Occipital lobe (tissue), 1 donor: ENCODE measurements at regions not wholly inside any gene's neighbourhood (a gene's known extent, or its start where the extent isn't known, plus 50 kb on each side); places are given as distances from the start of the nearest gene placed in this dataset.
"Not testable (repeated sequence)": the region's sequence is repeated elsewhere in the genome, so short reads cannot be mapped to it uniquely, and the experiment has no call there.

Source experiments
- DNase-seq: peaks from one replicate; lab custom pipeline; 2025; lab: John Stamatoyannopoulos, UW

DNA sequence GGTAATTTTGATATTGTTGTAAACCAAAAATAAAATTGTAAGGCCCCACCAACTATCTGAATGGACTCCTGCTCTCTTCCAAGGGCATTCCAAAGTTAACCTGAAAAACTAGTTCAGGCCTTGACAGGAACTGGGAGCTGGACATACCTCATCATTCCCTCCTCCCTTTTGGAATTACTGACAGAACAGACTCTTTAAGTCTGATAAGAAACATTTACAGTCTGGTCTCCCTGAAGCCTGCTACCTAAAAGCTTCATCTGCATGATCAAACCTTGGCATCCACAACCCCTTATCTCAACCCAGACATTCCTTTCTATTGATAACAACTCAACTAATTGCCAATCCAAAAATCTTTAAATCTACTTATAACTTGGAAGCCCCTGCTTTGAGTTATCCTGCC, 123.8 kb downstream of the TLR5 start:
- DNase-seq, result no peak

DNA sequence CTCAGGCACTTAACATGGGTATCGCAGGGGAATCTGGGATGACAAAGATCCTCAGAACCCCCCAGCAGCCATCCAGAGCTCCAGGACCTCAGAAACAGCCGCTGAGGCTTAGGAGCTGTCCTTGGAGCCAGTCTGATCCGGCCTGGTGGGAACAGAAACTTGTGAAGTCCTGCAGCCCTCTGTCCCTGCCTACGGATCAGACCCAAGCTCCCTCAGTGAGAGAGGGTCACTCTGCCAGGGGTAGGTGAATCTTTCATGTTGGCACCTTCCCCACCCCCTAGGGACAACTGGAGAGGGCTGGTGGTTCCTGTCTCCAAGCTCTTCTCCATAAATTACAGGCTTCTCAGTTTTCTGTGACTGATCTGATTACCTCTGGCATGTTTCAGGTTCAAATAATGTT, 122.3 kb downstream of the TLR5 start:
- no peak for DNase-seq

DNA sequence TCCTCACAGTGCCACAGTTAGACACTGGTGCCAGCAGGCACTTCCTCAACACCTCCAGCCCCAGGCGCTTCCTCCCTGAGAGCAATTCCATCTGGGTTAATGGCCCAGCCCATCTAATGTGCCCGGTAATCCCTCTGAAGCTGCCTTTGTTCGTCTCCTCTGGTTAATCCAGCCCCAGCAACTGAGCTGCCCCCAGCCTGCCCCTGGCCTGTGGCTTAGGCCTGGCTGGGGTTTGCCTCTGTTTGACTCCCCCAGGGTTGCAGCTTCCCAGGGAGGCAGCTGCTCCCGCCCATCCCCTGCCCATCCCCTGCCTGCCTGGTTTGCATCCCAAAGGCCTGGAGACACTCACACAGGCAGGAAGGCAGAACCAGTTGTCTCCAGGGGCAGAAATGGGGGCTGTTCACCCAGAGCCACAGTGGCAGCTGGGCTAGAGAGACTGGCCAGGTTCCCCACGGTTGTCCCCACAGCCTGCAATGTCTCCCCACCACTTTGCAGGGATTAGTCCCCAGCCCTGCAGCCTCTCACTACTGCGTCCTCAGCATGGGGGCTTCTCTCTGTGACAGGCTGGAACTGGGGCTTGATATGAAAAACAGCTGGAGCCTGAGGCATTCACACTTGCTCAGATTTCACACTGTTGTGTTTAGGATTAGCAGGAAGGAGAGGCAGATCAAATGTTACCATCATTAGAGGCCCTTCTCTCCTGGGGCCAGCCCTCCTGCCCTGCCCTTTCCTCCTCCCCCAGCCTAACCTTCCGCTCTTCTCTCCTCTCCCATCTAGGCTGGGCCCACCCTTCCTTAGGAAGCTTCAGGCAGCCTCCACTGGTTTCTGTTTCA, 120.2 kb downstream of the TLR5 start:
- DNase-seq, result no peak

DNA sequence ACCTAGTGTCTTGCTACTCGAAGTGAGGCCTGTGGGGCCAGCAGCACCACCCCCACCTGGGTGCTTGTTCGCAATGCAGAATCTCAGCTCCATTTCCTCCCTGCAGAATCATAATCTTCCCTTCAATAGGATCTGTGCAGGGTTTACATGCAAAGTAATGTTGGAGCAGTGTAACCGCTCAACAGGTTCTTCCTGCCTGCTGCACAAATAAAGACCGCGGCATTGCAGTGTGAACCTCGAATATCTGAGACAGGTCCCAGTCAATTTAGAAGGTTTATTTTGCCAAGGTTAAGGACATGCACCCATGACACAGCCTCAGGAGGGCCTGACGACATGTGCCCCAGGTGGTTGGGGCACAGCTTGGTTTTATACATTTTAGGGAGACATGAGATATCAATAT, 119.2 kb downstream of the TLR5 start:
- no peak for DNase-seq

DNA sequence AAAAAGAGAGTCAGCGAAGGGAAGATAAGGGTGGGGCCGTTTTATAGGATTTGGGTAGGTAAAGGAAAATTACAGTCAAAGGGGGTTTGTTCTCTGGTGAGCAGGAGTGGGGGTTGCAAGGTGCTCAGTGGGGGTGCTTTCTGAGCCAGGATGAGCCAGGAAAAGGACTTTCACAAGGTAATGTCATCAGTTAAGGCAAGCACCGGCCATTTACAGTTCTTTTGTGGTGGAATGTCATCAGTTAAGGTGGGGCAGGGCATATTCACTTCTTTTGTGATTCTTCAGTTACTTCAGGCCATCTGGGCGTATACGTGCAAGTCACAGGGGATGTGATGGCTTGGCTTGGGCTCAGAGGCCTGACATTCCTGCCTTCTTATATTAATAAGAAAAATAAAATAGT, 118.6 kb downstream of the TLR5 start:
- not testable (repeated sequence) for DNase-seq

DNA sequence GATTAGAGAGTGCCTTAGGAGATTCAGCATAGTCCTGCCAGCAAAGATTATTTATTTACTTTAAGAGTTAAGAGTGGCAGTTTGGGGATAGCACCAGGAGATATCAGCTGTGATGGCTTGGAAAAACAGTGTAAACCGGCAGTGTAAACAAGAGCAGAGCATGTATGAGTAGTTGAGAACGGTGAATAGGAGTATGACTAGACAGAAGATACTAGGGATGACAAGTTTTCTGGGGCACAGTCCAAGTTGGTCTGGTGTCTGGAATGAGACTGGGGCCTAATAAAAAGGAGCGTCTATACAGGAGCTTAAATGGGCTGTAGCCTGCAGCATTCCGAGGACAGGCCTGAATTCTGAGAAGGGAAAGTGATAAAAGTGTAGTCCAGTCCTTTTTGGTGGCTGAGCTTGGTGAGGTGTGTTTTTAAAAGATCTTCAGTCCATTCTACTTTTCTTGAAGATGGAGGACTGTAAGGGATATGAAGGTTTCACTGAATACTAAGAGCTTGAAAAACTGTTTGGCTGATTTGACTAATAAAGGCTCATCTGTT, 117.8 kb downstream of the TLR5 start:
- DNase-seq, result not testable (repeated sequence)

DNA sequence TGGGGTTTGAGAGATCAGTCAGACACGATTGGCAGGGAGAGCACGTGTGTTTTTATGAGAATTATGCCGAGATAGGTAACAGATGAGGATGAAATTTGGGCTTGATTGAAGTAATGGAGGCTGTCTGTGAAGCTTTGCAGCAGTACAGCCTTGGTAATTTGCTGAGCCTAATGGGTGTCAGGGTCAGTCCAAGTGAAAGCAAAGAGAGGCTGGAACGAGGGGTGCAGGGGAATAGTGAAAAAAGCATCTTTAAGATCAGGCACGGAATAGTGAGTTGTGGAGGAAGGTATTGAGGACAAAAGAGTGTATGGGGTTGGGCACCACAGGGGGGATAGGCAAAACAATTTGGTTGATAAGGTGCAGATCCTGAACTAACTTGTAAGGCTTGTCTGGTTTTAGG, 116.4 kb downstream of the TLR5 start:
- DNase-seq, result not testable (repeated sequence)

DNA sequence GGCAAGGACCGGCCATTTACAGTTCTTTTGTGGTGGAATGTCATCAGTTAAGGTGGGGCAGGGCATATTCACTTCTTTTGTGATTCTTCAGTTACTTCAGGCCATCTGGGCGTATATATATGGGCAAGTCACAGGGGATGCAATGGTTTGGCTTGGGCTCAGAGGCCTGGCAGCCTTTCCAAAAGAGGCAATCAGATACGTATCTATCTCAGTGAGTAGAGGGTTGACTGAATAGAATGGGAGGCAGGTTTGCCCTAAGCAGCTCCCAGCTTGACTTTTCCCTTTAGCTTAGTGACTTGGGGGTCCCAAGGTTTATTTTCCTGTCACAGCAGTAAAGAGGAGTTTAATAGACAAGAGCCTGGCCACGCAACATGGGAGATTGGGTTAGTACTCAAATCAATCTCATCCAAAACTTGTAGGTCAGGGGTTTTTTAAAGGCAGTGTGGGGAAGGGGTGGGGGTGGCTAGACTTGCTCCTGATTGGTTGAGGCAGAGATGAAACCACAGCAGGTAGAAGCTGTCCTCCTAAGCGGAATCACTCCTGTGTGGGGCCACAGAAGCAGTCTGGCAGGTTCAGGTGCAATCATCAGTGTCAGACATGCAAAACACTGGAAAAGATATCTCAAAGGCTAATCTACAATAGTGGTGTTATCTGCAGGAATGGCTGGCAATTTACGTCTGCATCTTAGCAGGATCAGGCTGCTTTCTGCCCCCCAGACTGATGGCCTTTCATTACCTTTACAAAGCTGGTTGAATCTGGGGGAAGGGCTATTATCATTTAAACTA, 112.9 kb downstream of the TLR5 start:
- DNase-seq, result no peak

DNA sequence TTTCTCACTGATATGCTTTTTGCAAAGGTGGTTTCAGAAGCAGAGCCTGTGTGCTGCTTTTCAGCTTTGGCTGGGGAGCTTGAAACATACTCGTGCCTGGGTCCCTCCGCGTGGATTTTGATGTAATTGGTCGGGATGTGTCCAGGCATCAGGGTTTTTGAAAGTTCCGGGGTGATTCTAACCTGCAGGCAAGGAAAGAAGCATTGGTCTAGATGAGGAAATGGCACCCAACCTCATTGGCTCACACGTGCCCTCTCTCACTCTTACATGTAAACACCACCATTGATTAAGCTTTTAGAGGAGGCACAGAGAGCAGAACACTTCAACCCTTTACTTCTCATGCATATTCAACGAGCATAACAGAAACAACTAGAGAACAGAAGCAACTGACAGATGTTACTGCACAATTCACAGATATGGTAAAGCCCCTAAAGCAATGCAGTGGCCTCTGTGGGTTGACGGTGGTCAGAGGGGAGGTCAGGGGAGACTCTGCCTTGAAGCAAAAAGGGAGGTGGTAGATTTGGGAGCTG, 112.1 kb downstream of the TLR5 start:
- no peak for DNase-seq

DNA sequence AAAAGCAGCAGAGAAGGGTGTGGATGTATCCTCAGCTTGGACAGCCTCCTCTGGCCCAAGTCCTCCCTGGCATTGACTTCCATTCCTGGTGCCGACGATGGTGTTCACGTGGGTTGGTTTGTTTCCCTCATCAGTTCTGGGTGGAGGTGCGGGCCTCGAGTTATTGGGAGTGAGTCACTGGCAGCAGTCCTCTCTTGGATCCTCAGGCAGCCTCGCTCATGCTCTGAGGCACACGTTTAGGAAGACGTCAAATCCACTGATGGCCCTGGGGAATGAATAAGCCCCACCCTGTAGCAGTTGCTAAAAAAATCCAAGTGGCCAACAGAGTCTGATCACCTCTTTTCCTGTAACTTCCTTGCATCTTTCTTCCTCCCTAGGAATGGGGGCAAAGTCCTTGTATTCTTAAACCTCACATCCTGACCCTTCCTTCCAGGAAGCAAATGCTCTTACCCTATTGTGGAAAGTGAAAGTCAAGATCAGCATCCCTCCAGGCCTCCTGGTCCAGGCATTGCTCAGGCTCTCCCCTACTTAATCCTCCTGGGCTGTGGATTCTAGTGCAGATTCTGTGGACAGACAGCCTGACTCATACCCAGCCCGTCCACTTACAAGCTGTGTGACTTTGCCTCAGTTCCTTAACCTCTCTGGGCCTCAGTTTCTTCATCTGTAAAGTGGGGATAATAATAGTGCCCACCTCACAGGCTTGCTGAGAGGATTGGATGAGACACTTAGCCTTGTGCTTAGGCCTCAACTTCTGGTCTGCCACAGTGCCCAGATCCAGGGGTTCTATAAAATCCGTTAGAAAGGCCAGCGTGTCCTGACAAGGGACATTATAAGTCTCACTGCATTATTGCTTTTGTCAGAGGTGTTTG, 111.1 kb downstream of the TLR5 start:
- no peak for DNase-seq

DNA sequence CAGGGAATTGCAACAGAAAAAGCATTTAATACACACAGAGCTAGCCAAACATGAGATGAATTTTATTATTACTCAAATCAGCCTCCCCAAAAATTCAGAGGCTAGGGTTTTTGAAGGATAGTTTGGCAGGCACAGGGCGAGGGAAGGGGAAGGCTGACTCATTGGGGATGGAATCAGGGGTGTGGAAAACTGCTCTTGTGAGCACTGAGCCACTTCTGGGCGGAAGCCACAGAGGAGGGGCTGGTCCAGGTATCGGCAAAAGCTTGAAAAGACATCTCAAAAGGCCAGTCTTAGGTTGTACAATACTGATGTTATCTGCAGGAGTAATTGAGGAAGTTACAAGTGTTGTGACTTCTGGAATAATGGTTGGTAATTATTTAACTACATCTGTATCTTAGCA, 109.4 kb downstream of the TLR5 start:
- no peak for DNase-seq

DNA sequence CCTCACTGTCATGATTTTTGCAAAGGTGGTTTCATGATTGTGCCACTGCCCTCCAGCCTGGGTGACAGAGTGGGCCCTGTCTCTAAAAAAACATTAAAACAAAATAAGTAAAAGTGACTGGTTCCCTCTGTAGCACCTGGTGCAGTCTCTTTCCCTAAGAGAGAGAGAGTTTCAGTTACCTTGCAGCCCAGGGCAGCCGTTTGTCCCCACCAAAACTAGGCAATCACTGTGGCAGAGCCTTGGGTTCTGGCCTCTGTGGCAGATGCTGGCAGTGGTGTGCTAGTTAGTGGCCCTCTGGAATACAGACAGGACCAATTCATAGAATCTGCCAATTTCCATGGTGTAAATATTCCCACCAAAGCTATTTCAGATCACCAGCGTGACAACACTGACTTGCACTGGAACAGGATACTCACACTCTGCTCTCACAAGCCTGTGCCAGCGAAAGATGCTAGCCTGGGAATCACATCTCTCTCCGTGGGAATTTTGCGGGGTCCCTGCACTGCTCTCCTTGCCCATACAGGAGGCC, 108.7 kb downstream of the TLR5 start:
- DNase-seq, result no peak

DNA sequence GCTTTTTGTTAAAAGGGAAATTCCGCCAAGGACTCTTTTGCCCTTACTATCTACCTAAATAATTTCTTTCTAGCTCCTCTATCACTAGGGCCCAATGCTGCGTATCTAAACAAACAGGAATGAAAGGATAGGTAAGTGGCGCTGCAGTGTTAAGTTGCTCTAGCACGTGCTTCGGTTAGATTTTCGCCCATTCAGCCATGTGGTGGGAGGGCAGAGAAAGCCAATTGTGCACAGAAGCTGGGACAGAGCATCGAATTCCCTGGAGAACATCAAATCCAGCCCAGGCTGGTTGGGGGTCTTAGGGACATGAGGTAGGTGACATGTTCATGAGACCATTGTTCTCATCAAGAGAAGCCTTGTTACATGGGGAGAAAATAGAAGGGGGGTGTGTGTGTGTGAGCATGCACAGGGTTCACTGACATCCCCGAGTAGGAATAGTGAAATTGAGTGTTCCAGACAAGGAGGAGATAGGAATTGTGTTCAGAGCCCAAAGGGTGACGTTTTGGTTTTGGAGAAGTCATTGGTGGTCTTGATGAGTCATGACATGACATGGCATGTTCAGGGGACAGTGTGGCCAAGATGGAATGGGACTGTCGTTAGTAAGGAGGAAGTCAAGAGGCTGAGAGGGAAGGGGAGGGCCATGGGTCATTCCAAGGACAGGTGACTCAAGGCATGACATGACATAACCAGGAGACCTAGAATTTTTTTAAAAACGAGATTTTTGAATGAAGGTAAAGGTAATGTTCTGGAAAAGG, 107.1 kb downstream of the TLR5 start:
- no peak for DNase-seq

DNA sequence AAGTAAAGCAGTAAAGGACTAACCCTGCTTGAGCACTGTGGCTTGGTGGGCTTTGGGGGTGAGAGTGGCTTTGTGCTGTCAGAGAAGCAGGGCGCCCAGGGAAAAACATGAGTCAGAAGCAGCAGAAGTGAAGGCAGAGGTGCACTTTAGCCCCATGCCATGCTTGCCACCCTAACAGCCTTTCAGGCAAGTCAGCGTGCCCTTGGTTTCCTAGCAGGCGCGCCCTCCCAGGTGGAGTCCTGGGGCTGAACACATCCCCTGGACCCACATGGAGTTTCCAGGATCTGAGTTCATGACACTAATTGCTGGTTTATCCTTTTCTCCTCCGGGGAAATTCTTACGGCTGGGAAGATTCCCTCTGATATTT, 106.6 kb downstream of the TLR5 start:
- DNase-seq, result no peak

DNA sequence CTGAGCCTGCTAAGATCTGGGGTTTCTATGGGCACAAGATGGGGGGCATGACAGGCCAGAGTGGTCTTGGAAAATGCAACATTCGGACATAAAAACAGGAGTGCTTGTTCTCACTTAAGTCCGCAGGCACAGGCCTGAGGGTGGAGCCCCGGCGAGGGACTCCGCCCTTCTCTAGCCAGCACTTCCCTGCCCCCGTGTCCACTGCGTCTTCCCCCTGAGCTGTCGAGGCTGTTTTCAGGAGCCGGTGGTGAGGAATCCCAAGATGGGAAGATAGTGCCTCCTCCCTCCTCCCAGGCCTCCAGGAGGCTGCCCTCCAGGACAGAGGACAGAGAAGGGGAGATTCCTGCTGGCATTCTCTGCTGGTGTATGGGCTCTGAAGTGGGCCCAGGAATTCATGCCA, 105.2 kb downstream of the TLR5 start:
- DNase-seq, result no peak

DNA sequence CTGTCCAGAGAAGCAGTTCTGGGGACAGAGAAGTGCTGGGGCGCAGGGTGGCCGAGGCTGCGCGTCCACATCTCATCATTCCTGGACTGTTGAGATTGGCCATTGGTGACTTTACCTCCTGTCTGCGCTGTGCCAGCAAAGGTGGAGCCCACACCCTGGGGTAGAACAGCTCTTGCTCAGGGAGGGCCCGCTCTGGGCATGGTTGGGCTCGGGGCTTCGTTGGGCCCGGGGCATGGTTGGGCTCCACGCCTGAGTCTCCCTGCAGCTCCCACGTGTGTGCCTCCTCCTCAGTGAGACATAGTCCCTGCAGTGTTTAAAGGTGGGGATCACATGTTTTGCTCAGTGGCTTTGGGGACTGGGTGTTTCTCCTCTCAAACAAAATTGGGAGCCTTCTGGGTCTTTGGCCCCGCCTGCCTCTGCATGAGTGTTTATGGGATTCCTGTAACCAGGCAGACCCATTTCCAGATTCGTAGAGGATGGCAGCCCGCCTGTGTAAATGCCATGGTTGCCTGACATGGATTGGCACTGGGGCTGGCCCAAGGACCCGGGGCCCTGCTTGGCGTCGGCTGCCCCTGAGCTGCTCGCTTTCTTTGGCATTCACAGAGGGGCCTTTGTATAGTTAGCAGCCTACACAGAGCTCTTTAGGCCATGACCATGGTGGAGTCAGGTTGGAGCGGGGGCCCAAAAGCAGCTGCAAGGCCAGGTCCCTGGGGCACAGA, 104.6 kb downstream of the TLR5 start:
- DNase-seq, result no peak

DNA sequence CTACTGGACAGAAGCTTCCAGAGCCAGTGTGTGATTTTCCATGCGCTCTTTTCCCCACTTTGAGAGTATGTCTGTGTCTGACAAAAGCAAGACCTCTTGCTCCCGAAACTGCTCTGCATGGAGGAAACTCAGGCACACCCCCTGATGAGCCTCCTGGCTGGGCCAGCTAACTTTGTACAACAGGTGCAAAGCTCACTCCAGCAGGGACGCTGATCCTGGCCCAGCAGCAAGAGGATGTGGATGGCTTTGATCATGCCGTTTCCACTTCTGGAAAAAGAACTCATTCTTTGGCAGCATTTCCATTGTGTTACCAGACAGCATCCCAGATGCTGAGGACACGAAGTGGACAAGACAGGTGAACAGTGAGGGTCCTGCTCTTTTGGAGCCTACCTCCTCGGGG, 103.1 kb downstream of the TLR5 start:
- no peak for DNase-seq

DNA sequence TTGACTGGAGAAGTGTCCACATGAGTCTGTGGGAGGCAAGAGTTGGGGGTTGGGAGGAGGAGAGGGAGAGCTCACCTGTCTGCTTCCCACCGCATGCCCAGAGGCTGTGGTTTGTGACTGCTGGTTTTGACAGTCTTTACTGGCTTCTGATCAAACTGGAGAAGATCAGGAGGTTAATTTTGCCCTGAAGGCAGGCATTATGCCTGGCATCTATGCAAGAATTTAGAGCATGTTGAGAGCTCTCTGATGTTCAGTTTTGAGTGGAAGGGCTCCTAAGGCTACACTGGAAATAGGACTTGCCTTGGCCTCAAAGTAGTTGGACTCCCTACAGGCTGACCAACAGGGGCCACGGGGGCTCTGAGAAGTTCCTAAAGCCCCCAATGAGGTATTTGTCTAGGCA, 101.6 kb downstream of the TLR5 start:
- no peak for DNase-seq

DNA sequence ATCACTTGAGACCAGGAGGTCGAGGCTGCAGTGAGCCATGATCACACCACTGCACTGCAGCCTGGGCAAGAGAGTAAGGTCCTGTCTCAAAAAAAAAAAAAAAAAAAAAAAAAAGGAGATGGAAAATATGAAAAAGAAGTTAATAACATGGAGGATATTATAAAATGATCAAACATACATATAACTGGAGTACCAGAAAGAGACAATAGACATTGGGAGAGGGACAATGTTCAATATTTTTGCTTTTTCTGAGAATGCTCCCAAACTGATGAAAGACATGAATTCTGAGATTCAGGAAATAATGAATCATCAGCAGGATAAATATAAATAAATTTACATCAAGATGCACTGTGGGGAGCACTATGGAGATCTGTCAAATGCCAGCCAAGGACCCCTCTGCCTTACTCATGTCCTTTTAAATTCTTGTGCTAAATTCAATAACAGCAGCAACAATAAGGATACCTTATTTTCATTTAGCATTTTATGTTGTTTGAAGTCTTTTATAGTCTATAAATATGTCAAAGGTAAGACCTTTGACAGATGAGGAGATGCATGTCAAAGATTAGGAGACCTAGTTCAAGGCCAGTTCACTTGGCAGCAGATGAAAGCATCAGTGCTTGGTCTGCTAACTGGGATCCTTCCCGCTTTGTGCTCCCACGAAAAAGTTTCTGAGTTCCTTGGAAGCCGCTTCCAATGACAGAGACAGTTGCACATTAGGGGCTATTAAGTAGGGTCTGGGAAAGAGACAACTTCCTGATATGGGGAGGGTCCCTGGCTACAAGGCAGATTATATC, 97.7 kb downstream of the TLR5 start:
- DNase-seq, result no peak
